Gastrocnemius medialis (tissue), 4 donors: ENCODE measurements at regions not wholly inside any gene's neighbourhood (a gene's known extent, or its start where the extent isn't known, plus 50 kb on each side); places are given as distances from the start of the nearest gene placed in this dataset.

ENCODE experiments used
- ATAC-seq, 2 donors: fragments of 150-250 bp; one replicate each; pipeline ENCODE4 v1.9.1; 2016
- DNase-seq, 2 donors: peaks; one replicate each; pipeline ENCODE4 v3.0.0-alpha.2; 2019
- H3K27ac ChIP-seq, 4 donors: fragments of 200-600 bp; sonication (generic); 1 replicate in 1 of 4; 2 replicates in 3 of 4; pipeline ENCODE4 v1.5.1; 2016 to 2018; ENCODE audit warnings: mild to moderate bottlenecking in 2 of 4, moderate library complexity in 1 of 4
- H3K27me3 ChIP-seq, 3 donors: fragments of 200-600 bp; sonication (generic) in 2 of 3; 1 replicate in 1 of 3; 2 replicates in 2 of 3; pipeline versions ENCODE4 v1.5.1 to v1.6.0; 2016 to 2019; ENCODE audit warnings: mild to moderate bottlenecking in 1 of 3, moderate library complexity in 1 of 3
- H3K36me3 ChIP-seq, 2 donors: fragments of 200-600 bp; sonication (generic) in 1 of 2; one replicate each; pipeline ENCODE4 v1.5.1; 2017 to 2018
- H3K4me1 ChIP-seq, 2 donors: fragments of 200-600 bp; sonication (generic) in 1 of 2; one replicate each; pipeline ENCODE4 v1.5.1; 2016 to 2017; ENCODE audit warnings: mild to moderate bottlenecking in 2 of 2
- H3K4me3 ChIP-seq, 4 donors: fragments of 200-600 bp; sonication (generic) in 3 of 4; 1 replicate in 1 of 4; 2 replicates in 3 of 4; pipeline ENCODE4 v1.5.1; 2016 to 2019; ENCODE audit warnings: mild to moderate bottlenecking in 2 of 4
- H3K9me3 ChIP-seq, 3 donors: fragments of 200-600 bp; sonication (generic) in 2 of 3; 1 replicate in 1 of 3; 2 replicates in 2 of 3; pipeline ENCODE4 v1.5.1; 2016 to 2019
- CTCF ChIP-seq, 5 experiments: fragments of 450-650 bp in 3 of 5; fragments of 200-600 bp in 2 of 5; sonication (generic) in 2 of 5; IDR thresholded peaks in 4 of 5; conservative IDR thresholded peaks in 1 of 5; 1 replicate in 4 of 5; 2 replicates in 1 of 5; pipeline ENCODE4 v1.5.1; 2016 to 2019; ENCODE audit warnings: antibody characterized with exemption in 5 of 5, mild to moderate bottlenecking in 3 of 5, moderate library complexity in 3 of 5
- POLR2A ChIP-seq, 2 donors: fragments of 450-650 bp; IDR thresholded peaks; one replicate each; pipeline ENCODE4 v1.6.1; 2017; ENCODE audit warnings: antibody characterized with exemption in 2 of 2, mild to moderate bottlenecking in 2 of 2, moderate library complexity in 2 of 2
- in situ Hi-C, 4 donors: fragments of 200-750 bp; cut with MboI; loops; one replicate each; pipeline versions ENCODE4 v1.15.0 to v1.8.0; 2017; ENCODE audit warnings: low sequenced_read_pairs in 4 of 4
- intact Hi-C: fragments of 100-400 bp; cut with DNase I; formaldehyde crosslinking; loops from one replicate; pipeline ENCODE4 v1.15.1; 2023; ENCODE audit warnings: low total_unique reads

- ATAC-seq (no peak), DNase-seq (no peak)
- intact Hi-C loops (no loop called here), in situ Hi-C loops (loop anchor here in 1 of 4 donors (25.0 kb wide), 2 partner anchors 347 to 772 kb away; no protein-coding TSS in a partner anchor)
- Histone ChIP-seq H3K36me3 (no peaks in the 10 kb centered on the region), H3K9me3 (no peaks in the 10 kb centered on the region), H3K27ac (no peak overlapping the region), H3K4me1 (no peaks in the 10 kb centered on the region), H3K4me3 (no peak overlapping the region), H3K27me3 (no peaks in the 10 kb centered on the region)
- TF ChIP-seq POLR2A (IDR thresholded peaks at IDR 0.05) (no peak), CTCF (IDR thresholded peaks at IDR 0.05 in 4 of 5, conservative IDR thresholded peaks at IDR 0.05 in 1 of 5) (no peak)
Observed at GRCh38 chr2:71814885-71815284, 332.8 kb downstream of the CYP26B1 start.

GRCh38 chr2:71813807-71814470, 333.7 kb downstream of the CYP26B1 start:
- ATAC-seq (no peak), DNase-seq (no peak)
- H3K27ac ChIP-seq = no peak overlapping the region
- H3K9me3 ChIP-seq = no peaks in the 10 kb centered on the region
- H3K27me3 ChIP-seq = no peaks in the 10 kb centered on the region
- H3K4me3 ChIP-seq = no peak overlapping the region
- TF ChIP-seq CTCF (IDR thresholded peaks at IDR 0.05 in 4 of 5, conservative IDR thresholded peaks at IDR 0.05 in 1 of 5) (no peak), POLR2A (IDR thresholded peaks at IDR 0.05) (no peak)
- in situ Hi-C loops (loop anchor here in 1 of 4 donors (25.0 kb wide), 2 partner anchors 348 to 773 kb away; no protein-coding TSS in a partner anchor), intact Hi-C loops (no loop called here)
- no peaks in the 10 kb centered on the region for H3K36me3 ChIP-seq
- H3K4me1 ChIP-seq = peaks cover 0 to 3% of the 10 kb centered on the region in 2 donors

GRCh38 chr2:71813315-71813714, 334.3 kb downstream of the CYP26B1 start:
- no peaks in the 10 kb centered on the region for H3K9me3 ChIP-seq
- H3K27me3 ChIP-seq = no peaks in the 10 kb centered on the region
- peaks cover 0 to 4% of the 10 kb centered on the region in 2 donors for H3K4me1 ChIP-seq
- TF ChIP-seq POLR2A (IDR thresholded peaks at IDR 0.05) = no peak
- TF ChIP-seq CTCF (IDR thresholded peaks at IDR 0.05 in 4 of 5, conservative IDR thresholded peaks at IDR 0.05 in 1 of 5) = no peak
- H3K27ac ChIP-seq = no peak overlapping the region
- no peaks in the 10 kb centered on the region for H3K36me3 ChIP-seq
- intact Hi-C loops = no loop called here
- in situ Hi-C loops = loop anchor here in 1 of 4 donors (25.0 kb wide), 2 partner anchors 349 to 774 kb away; no protein-coding TSS in a partner anchor
- ATAC-seq = no peak
- DNase-seq = no peak
- H3K4me3 ChIP-seq = no peak overlapping the region

- no peak overlapping the region for H3K4me3 ChIP-seq
- no peaks in the 10 kb centered on the region for H3K36me3 ChIP-seq
- peaks cover 0 to 4% of the 10 kb centered on the region in 2 donors for H3K4me1 ChIP-seq
- H3K27ac ChIP-seq = no peak overlapping the region
- no peaks in the 10 kb centered on the region for H3K9me3 ChIP-seq
- in situ Hi-C loops (loop anchor here in 1 of 4 donors (25.0 kb wide), 2 partner anchors 350 to 775 kb away; no protein-coding TSS in a partner anchor), intact Hi-C loops (no loop called here)
- no peak for ATAC-seq
- H3K27me3 ChIP-seq = no peaks in the 10 kb centered on the region
- TF ChIP-seq POLR2A (IDR thresholded peaks at IDR 0.05) (no peak), CTCF (IDR thresholded peaks at IDR 0.05 in 4 of 5, conservative IDR thresholded peaks at IDR 0.05 in 1 of 5) (no peak)
- DNase-seq = no peak
Observed at GRCh38 chr2:71812736-71813135, 334.9 kb downstream of the CYP26B1 start.
